HT-29 (cell line): ENCODE measurements at regions not wholly inside any gene's neighbourhood (a gene's known extent, or its start where the extent isn't known, plus 50 kb on each side); places are given as distances from the start of the nearest gene placed in this dataset.

ENCODE experiments used
- DNase-seq: peaks from one replicate; pipeline ENCODE4 v3.0.0-alpha.2; 2015; ENCODE audit warnings: low spot score

GRCh38 chr21:18191139-18191538 lies 53.5 kb upstream of the CHODL start:
- DNase-seq: no peak

GRCh38 chr21:18178509-18178908 lies 66.1 kb upstream of the CHODL start:
- peak; percentile 23 for DNase-seq

GRCh38 chr21:18174370-18174769 lies 70.3 kb upstream of the CHODL start:
- no peak for DNase-seq

GRCh38 chr21:18170829-18171228 lies 73.8 kb upstream of the CHODL start:
- no peak for DNase-seq

GRCh38 chr21:18170221-18170620 lies 74.4 kb upstream of the CHODL start:
- no peak for DNase-seq

- DNase-seq: no peak
Measured at GRCh38 chr21:18168108-18168507, 76.5 kb upstream of the CHODL start.

GRCh38 chr21:18164933-18165332 lies 79.7 kb upstream of the CHODL start:
- DNase-seq: peak; percentile 16

- DNase-seq: no peak
Measured at GRCh38 chr21:18164483-18164882, 80.2 kb upstream of the CHODL start.

- no peak for DNase-seq
Measured at GRCh38 chr21:18163956-18164355, 80.7 kb upstream of the CHODL start.

GRCh38 chr21:18161841-18162240 lies 82.8 kb upstream of the CHODL start:
- no peak for DNase-seq

GRCh38 chr21:18157406-18157805 lies 87.2 kb upstream of the CHODL start:
- no peak for DNase-seq

- DNase-seq: no peak
Measured at GRCh38 chr21:18155508-18156193, 89.0 kb upstream of the CHODL start.

- no peak for DNase-seq
Measured at GRCh38 chr21:18153063-18153462, 91.6 kb upstream of the CHODL start.

GRCh38 chr21:18152371-18152770 lies 92.3 kb upstream of the CHODL start:
- DNase-seq: no peak

- no peak for DNase-seq
Measured at GRCh38 chr21:18151046-18151445, 93.6 kb upstream of the CHODL start.

GRCh38 chr21:18148401-18148800 lies 96.2 kb upstream of the CHODL start:
- DNase-seq: no peak

- DNase-seq: no peak
Measured at GRCh38 chr21:18147678-18148077, 97.0 kb upstream of the CHODL start.

- no peak for DNase-seq
Measured at GRCh38 chr21:18146820-18147219, 97.8 kb upstream of the CHODL start.

- no peak for DNase-seq
Measured at GRCh38 chr21:18144339-18144738, 100.3 kb upstream of the CHODL start.

GRCh38 chr21:18142655-18143054 lies 102.0 kb upstream of the CHODL start:
- no peak for DNase-seq

GRCh38 chr21:18138507-18138906 lies 106.1 kb upstream of the CHODL start:
- DNase-seq: no peak

GRCh38 chr21:18129526-18129925 lies 115.1 kb upstream of the CHODL start:
- DNase-seq: no peak

- DNase-seq: no peak
Measured at GRCh38 chr21:18118566-18118965, 126.1 kb upstream of the CHODL start.

GRCh38 chr21:18117176-18117575 lies 127.5 kb upstream of the CHODL start:
- no peak for DNase-seq
